VCaP (cell line): ENCODE measurements at regions not wholly inside any gene's neighbourhood (a gene's known extent, or its start where the extent isn't known, plus 50 kb on each side); places are given as distances from the start of the nearest gene placed in this dataset.

ENCODE experiments used
- H3K27ac ChIP-seq: fragments of 450-650 bp; 2 replicates; pipeline ENCODE4 v1.5.1; 2017
- TF ChIP-seq, protein P1 (sequence below): fragments of 450-650 bp; conservative IDR thresholded peaks from 2 replicates; pipeline ENCODE4 v1.5.1; 2017; ENCODE audit warnings: mild to moderate bottlenecking, moderate library complexity

DNA sequence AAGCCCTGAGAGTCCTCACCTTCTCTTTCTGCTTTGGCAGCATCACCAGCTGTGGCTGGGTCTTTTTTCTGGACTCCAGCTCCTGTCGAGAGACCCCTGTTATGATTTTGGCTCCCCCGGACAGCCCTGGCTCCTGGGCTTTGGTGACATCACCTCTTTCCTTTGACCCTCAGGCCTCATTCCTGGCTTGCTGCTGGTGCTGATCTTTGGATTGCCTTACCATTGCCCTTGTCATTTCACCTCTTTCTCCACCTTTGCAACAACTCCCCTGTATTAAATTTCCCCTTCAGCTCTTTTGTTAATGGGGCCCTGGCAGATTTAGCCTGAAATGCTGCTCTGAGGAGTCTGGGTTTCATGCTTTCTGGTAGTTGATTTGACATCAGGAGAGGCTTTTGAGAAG is 322.8 kb downstream of the ZSWIM6 start:
- TF ChIP-seq, protein P1, sequence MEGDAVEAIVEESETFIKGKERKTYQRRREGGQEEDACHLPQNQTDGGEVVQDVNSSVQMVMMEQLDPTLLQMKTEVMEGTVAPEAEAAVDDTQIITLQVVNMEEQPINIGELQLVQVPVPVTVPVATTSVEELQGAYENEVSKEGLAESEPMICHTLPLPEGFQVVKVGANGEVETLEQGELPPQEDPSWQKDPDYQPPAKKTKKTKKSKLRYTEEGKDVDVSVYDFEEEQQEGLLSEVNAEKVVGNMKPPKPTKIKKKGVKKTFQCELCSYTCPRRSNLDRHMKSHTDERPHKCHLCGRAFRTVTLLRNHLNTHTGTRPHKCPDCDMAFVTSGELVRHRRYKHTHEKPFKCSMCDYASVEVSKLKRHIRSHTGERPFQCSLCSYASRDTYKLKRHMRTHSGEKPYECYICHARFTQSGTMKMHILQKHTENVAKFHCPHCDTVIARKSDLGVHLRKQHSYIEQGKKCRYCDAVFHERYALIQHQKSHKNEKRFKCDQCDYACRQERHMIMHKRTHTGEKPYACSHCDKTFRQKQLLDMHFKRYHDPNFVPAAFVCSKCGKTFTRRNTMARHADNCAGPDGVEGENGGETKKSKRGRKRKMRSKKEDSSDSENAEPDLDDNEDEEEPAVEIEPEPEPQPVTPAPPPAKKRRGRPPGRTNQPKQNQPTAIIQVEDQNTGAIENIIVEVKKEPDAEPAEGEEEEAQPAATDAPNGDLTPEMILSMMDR = no peak
- H3K27ac ChIP-seq = no peak overlapping the region

DNA sequence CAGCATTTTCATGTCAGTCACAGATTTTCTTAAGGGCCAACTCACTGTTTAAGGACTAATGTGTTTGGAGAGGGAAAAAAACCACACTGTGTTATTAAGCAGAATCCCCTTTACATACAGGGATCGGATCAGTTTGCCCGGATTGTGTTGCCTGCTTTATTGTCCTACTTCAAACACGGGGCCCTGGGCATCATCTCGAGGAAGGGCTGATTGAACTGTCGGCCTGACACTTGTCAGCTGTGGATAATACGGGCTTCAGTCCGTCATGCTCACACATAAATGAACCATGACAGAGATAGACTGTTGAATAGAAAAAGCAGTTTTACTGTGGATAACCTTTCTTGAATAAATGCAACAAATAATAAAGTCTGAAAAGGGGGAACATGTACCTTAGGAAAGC is 325.0 kb downstream of the ZSWIM6 start:
- H3K27ac ChIP-seq = no peak overlapping the region
- TF ChIP-seq, protein P1 = no peak

DNA sequence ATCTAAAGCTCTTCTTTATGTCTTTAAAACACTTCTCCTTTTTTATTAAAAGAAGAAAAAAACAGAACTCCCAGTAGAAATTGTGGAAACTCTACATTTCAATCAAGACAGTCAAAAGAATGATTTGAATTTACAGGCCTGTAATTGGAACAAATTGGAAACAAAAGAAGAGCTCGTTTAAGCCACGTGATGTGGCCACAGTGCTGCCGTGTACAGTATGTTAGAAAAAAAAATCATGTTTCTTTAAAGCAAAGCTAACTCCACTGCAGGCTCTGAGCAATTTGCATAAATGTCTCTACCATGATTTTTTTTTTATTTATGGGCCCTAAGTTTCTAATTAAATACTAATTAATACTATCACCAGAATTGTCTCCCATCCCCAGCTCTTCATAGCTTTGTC is 325.6 kb downstream of the ZSWIM6 start:
- H3K27ac ChIP-seq = no peak overlapping the region
- TF ChIP-seq, protein P1 = no peak

- H3K27ac ChIP-seq = no peak overlapping the region
- TF ChIP-seq, protein P1 = peak; percentile 85
Measured at GRCh38 chr5:61658592-61659008, 326.5 kb downstream of the ZSWIM6 start.

GRCh38 chr5:61659221-61659696 is 327.2 kb downstream of the ZSWIM6 start:
- no peak overlapping the region for H3K27ac ChIP-seq
- TF ChIP-seq, protein P1 = no peak

DNA sequence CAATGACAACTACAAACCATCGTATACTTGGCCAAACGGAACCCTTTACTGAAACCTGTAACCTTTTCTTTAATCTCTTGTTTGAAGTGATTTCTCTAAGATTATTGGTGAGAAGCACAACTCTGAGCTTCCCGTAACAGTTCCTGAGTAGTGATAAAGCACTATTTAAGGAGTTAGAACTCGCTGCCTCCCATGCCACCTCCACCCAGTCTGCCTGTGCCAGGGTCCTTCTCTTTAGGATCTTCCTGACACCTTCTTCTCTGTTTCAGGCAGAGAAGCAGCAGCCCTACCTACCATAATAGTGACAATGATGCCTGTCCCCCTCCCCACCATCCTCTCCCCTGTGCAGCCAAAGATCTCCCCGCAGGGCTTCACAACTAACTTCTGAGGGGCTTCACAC is 330.6 kb downstream of the ZSWIM6 start:
- TF ChIP-seq, protein P1 = no peak
- H3K27ac ChIP-seq = no peak overlapping the region

- H3K27ac ChIP-seq = no peak overlapping the region
- TF ChIP-seq, protein P1 = no peak
Measured at GRCh38 chr5:61666064-61666621, 334.1 kb downstream of the ZSWIM6 start.
